Astrocyte (in vitro differentiated cells and primary cell): ENCODE measurements at regions not wholly inside any gene's neighbourhood (a gene's known extent, or its start where the extent isn't known, plus 50 kb on each side); places are given as distances from the start of the nearest gene placed in this dataset.

Source experiments
- DNase-seq: peaks from one replicate; pipeline ENCODE4 v3.0.0-alpha.2; 2010; ENCODE audit warnings: low read depth
- FAIRE-seq: peaks from 2 replicates; lab custom pipeline; 2011; peaks lifted over from hg19 to GRCh38; lab: Jason Lieb, UNC
- H2AFZ ChIP-seq: 2 replicates; pipeline ENCODE4 v1.6.0; 2012; ENCODE audit warnings: low read depth, low read length, inconsistent platforms
- H3K27ac ChIP-seq: 2 replicates; pipeline ENCODE4 v1.5.1; 2011; ENCODE audit warnings: low read depth, low read length, inconsistent platforms
- H3K27me3 ChIP-seq: 2 replicates; pipeline ENCODE4 v1.6.0; 2011; ENCODE audit warnings: low read length, inconsistent platforms; ENCODE audit not compliant: insufficient read depth
- H3K36me3 ChIP-seq: 2 replicates; pipeline ENCODE4 v1.5.1; 2011; ENCODE audit warnings: low read length, inconsistent platforms; ENCODE audit not compliant: insufficient read depth
- H3K4me1 ChIP-seq: 2 replicates; pipeline ENCODE4 v1.5.1; 2011; ENCODE audit warnings: low read length, inconsistent platforms; ENCODE audit not compliant: insufficient read depth
- H3K4me2 ChIP-seq: 2 replicates; pipeline ENCODE4 v1.6.0; 2012; ENCODE audit warnings: low read length, inconsistent platforms
- H3K4me3 ChIP-seq: 2 replicates; pipeline ENCODE4 v1.5.1; 2011; ENCODE audit warnings: low read depth, mild to moderate bottlenecking, low read length, inconsistent platforms; ENCODE audit not compliant: insufficient read depth
- H3K79me2 ChIP-seq: 2 replicates; pipeline ENCODE4 v1.6.0; 2012; ENCODE audit warnings: mild to moderate bottlenecking, low read length, inconsistent platforms; ENCODE audit not compliant: insufficient read depth
- H3K9ac ChIP-seq: 2 replicates; pipeline ENCODE4 v1.6.0; 2012; ENCODE audit warnings: mild to moderate bottlenecking, low read length, inconsistent platforms
- H3K9me3 ChIP-seq: 2 replicates; pipeline ENCODE4 v1.5.1; 2012; ENCODE audit warnings: low read depth, mild to moderate bottlenecking, low read length, inconsistent platforms; ENCODE audit not compliant: insufficient read depth
- H4K20me1 ChIP-seq: 2 replicates; pipeline ENCODE4 v1.6.0; 2012; ENCODE audit warnings: low read length, inconsistent platforms; ENCODE audit not compliant: insufficient read depth
- H3K27ac Mint-ChIP-seq: one replicate; pipeline ENCODE4 v1.8.0; 2021; ENCODE audit warnings: mild to moderate bottlenecking, mixed read lengths; ENCODE audit not compliant: unreplicated experiment
- H3K27me3 Mint-ChIP-seq: one replicate; pipeline ENCODE4 v1.8.0; 2021; ENCODE audit warnings: low read depth, mixed read lengths; ENCODE audit not compliant: unreplicated experiment
- H3K36me3 Mint-ChIP-seq: one replicate; pipeline ENCODE4 v1.8.0; 2021; ENCODE audit warnings: low read depth, mixed read lengths; ENCODE audit not compliant: unreplicated experiment
- H3K4me1 Mint-ChIP-seq: one replicate; pipeline ENCODE4 v1.8.0; 2021; ENCODE audit warnings: low read depth, mixed read lengths; ENCODE audit not compliant: unreplicated experiment
- H3K4me3 Mint-ChIP-seq: one replicate; pipeline ENCODE4 v1.8.0; 2021; ENCODE audit warnings: mild to moderate bottlenecking, moderate library complexity, mixed read lengths; ENCODE audit not compliant: unreplicated experiment
- H3K9me3 Mint-ChIP-seq: one replicate; pipeline ENCODE4 v1.8.0; 2021; ENCODE audit warnings: mild to moderate bottlenecking, mixed read lengths; ENCODE audit not compliant: unreplicated experiment
- CTCF ChIP-seq: IDR thresholded peaks from 2 replicates; pipeline ENCODE4 v1.5.1; 2011; ENCODE audit warnings: low read depth, mild to moderate bottlenecking, inconsistent platforms, low read length, moderate library complexity; ENCODE audit not compliant: insufficient read depth
- EZH2 ChIP-seq: IDR thresholded peaks from 2 replicates; pipeline ENCODE4 v1.6.1; 2012; ENCODE audit warnings: mild to moderate bottlenecking, low read length, inconsistent platforms; ENCODE audit not compliant: insufficient read depth

DNA sequence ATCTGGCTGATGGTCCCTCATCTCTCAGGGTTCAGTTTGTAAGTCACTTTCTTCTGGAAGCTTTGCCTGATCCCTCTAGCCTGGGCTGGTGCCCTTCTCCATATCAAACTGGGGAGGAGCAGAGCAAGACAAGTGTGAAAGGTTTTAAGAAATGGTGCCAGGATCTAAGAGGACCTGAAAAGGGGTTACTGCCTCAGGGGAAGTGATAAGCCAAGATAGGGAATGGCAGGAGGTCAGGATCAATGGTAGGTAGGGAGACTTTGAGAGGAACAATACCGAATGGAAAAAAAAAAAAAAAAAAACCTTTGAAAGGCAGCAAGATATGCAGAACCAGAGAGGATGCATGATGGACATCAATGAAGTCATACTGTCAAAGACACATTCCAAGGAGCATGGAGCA lies 67.5 kb upstream of the TLR4 start:
- Histone ChIP-seq H3K36me3 (no peaks in the 10 kb centered on the region), H3K79me2 (no peaks in the 10 kb centered on the region), H4K20me1 (no peaks in the 10 kb centered on the region), H3K4me2 (no peak overlapping the region), H3K4me1 (no peaks in the 10 kb centered on the region), H3K27ac (no peak overlapping the region), H3K4me3 (no peak overlapping the region), H3K9me3 (no peaks in the 10 kb centered on the region), H3K27me3 (peaks cover 2% of the 10 kb centered on the region), H3K9ac (no peak overlapping the region), H2AFZ (no peak overlapping the region)
- DNase-seq (no peak), FAIRE-seq (no peak)
- peaks cover 7% of the 10 kb centered on the region for H3K27me3 Mint-ChIP-seq
- no peak overlapping the region for H3K27ac Mint-ChIP-seq
- TF ChIP-seq EZH2 (no peak), CTCF (no peak)
- H3K4me1 Mint-ChIP-seq, result no peaks in the 10 kb centered on the region
- no peak overlapping the region for H3K4me3 Mint-ChIP-seq
- H3K9me3 Mint-ChIP-seq, result no peaks in the 10 kb centered on the region
- H3K36me3 Mint-ChIP-seq, result no peaks in the 10 kb centered on the region

DNA sequence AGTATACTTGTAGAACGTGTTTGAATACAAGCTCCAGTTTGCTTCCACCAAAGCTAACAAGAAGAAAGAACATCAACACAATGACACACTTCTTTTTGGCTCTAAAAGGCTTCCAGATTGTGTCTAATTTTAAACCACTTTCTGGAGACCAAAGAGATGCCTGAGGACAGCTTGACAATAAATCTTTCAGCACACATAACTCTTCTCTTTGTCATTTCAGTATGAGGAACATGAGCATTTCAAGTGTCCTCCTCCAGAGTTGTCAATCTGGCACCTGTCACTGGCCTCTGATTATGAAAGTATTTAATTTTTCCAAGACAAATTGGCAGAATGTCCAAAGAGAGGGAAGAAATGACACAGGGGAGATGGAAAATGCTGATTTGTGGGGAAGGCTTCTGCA lies 79.0 kb upstream of the TLR4 start:
- no peak overlapping the region for H2AFZ ChIP-seq
- TF ChIP-seq CTCF, result no peak
- TF ChIP-seq EZH2, result no peak
- no peak overlapping the region for H3K9ac ChIP-seq
- H3K27me3 ChIP-seq, result no peaks in the 10 kb centered on the region
- no peaks in the 10 kb centered on the region for H3K79me2 ChIP-seq
- no peaks in the 10 kb centered on the region for H4K20me1 ChIP-seq
- Mint-ChIP-seq H3K4me1 (peaks cover 4% of the 10 kb centered on the region), H3K4me3 (no peak overlapping the region), H3K27ac (no peak overlapping the region), H3K27me3 (no peaks in the 10 kb centered on the region), H3K9me3 (peaks cover 27% of the 10 kb centered on the region), H3K36me3 (no peaks in the 10 kb centered on the region)
- FAIRE-seq (no peak), DNase-seq (no peak)
- H3K9me3 ChIP-seq, result peaks cover 7% of the 10 kb centered on the region
- H3K4me1 ChIP-seq, result no peaks in the 10 kb centered on the region
- no peak overlapping the region for H3K4me2 ChIP-seq
- H3K27ac ChIP-seq, result no peak overlapping the region
- no peaks in the 10 kb centered on the region for H3K36me3 ChIP-seq
- H3K4me3 ChIP-seq, result no peak overlapping the region

- H3K27me3 Mint-ChIP-seq, result no peaks in the 10 kb centered on the region
- DNase-seq (no peak), FAIRE-seq (no peak)
- no peak overlapping the region for H3K9ac ChIP-seq
- no peaks in the 10 kb centered on the region for H3K79me2 ChIP-seq
- H3K36me3 ChIP-seq, result no peaks in the 10 kb centered on the region
- no peak overlapping the region for H3K4me2 ChIP-seq
- H3K27ac Mint-ChIP-seq, result no peak overlapping the region
- H3K4me3 ChIP-seq, result no peak overlapping the region
- H3K36me3 Mint-ChIP-seq, result no peaks in the 10 kb centered on the region
- peaks cover 7% of the 10 kb centered on the region for H3K9me3 ChIP-seq
- H3K27ac ChIP-seq, result no peak overlapping the region
- H3K4me1 ChIP-seq, result no peaks in the 10 kb centered on the region
- no peak overlapping the region for H3K4me3 Mint-ChIP-seq
- no peaks in the 10 kb centered on the region for H4K20me1 ChIP-seq
- H3K27me3 ChIP-seq, result no peaks in the 10 kb centered on the region
- H2AFZ ChIP-seq, result no peak overlapping the region
- peaks cover 30% of the 10 kb centered on the region for H3K9me3 Mint-ChIP-seq
- peaks cover 4% of the 10 kb centered on the region for H3K4me1 Mint-ChIP-seq
- TF ChIP-seq CTCF, result no peak
- no peak for TF ChIP-seq EZH2
These were observed 80.1 kb upstream of the TLR4 start for GRCh38 chr9:117624106-117624505.
